Stimulated activated CD4-positive, alpha-beta T cell treated with anti-CD3 and anti-CD28 coated beads, Interleukin-1b, Interleukin-23, amount 100 ng/mL, for 4 hours (primary cell): ENCODE measurements at regions not wholly inside any gene's neighbourhood (a gene's known extent, or its start where the extent isn't known, plus 50 kb on each side); places are given as distances from the start of the nearest gene placed in this dataset.
"Not testable (repeated sequence)": the region's sequence is repeated elsewhere in the genome, so short reads cannot be mapped to it uniquely, and the experiment has no call there.

Experiments
- DNase-seq, 2 donors: peaks; one replicate each; pipeline ENCODE4 v3.0.0-alpha.2; 2020; ENCODE audit warnings: low read depth in 2 of 2

- DNase-seq: no peak
Measured at GRCh38 chr9:38342532-38342931, 50.0 kb upstream of the ALDH1B1 start.

- no peak for DNase-seq
Measured at GRCh38 chr9:38342096-38342495, 50.4 kb upstream of the ALDH1B1 start.

- no peak for DNase-seq
Measured at GRCh38 chr9:38339496-38339895, 53.0 kb upstream of the ALDH1B1 start.

- DNase-seq: no peak
Measured at GRCh38 chr9:38339087-38339486, 53.4 kb upstream of the ALDH1B1 start.

GRCh38 chr9:38338342-38339018 is 54.0 kb upstream of the ALDH1B1 start:
- DNase-seq: no peak

- no peak for DNase-seq
Measured at GRCh38 chr9:38337706-38338264, 54.7 kb upstream of the ALDH1B1 start.

GRCh38 chr9:38337181-38337580 is 55.3 kb upstream of the ALDH1B1 start:
- DNase-seq: no peak

- no peak for DNase-seq
Measured at GRCh38 chr9:38336341-38336740, 56.2 kb upstream of the ALDH1B1 start.

GRCh38 chr9:38335686-38336085 is 56.8 kb upstream of the ALDH1B1 start:
- no peak for DNase-seq

GRCh38 chr9:38334234-38334633 is 58.3 kb upstream of the ALDH1B1 start:
- no peak for DNase-seq

- no peak for DNase-seq
Measured at GRCh38 chr9:38333047-38333446, 59.5 kb upstream of the ALDH1B1 start.

- DNase-seq: no peak
Measured at GRCh38 chr9:38332625-38333024, 59.9 kb upstream of the ALDH1B1 start.

- DNase-seq: no peak
Measured at GRCh38 chr9:38331141-38331540, 61.4 kb upstream of the ALDH1B1 start.

- DNase-seq: no peak
Measured at GRCh38 chr9:38329968-38330367, 62.5 kb upstream of the ALDH1B1 start.

- no peak for DNase-seq
Measured at GRCh38 chr9:38328765-38329164, 63.7 kb upstream of the ALDH1B1 start.

GRCh38 chr9:38326122-38326521 is 66.4 kb upstream of the ALDH1B1 start:
- no peak for DNase-seq

GRCh38 chr9:38324213-38324612 is 68.3 kb upstream of the ALDH1B1 start:
- DNase-seq: not testable (repeated sequence)

- no peak for DNase-seq
Measured at GRCh38 chr9:38322937-38323336, 69.6 kb upstream of the ALDH1B1 start.

- no peak for DNase-seq
Measured at GRCh38 chr9:38319496-38320173, 72.9 kb upstream of the ALDH1B1 start.

GRCh38 chr9:38318759-38319495 is 73.6 kb upstream of the ALDH1B1 start:
- DNase-seq: no peak

- no peak for DNase-seq
Measured at GRCh38 chr9:38316166-38316780, 76.2 kb upstream of the ALDH1B1 start.

- no peak for DNase-seq
Measured at GRCh38 chr9:38315085-38315595, 77.4 kb upstream of the ALDH1B1 start.
